ENCODE measurements at regions not wholly inside any gene's neighbourhood (a gene's known extent, or its start where the extent isn't known, plus 50 kb on each side); places are given as distances from the start of the nearest gene placed in this dataset.
"Not testable (repeated sequence)": the region's sequence is repeated elsewhere in the genome, so short reads cannot be mapped to it uniquely, and the experiment has no call there.

GRCh38 chr3:73193943-73194342 lies 132.5 kb downstream of the EBLN2 start:
- not testable (repeated sequence) for H3K23ac ChIP-seq (ENCODE audit: low read length in 2 of 2); H2BK5ac ChIP-seq (ENCODE audit: low read depth, low read length, poor library complexity, severe bottlenecking); H3K4me2 ChIP-seq (ENCODE audit: low read length, poor library complexity, severe bottlenecking); H2AK5ac ChIP-seq (ENCODE audit: low read length, severe bottlenecking); H3K9ac ChIP-seq (ENCODE audit: low read length); H3K18ac ChIP-seq (ENCODE audit: low read depth in 1 of 2, low read length in 2 of 2); H3K4me1 ChIP-seq (ENCODE audit: control insufficient read depth, insufficient read depth, low read depth, low read length); H4K8ac ChIP-seq (ENCODE audit: low read length); H3K27ac ChIP-seq (ENCODE audit: low read length, poor library complexity, severe bottlenecking); H3K4me3 ChIP-seq (ENCODE audit: insufficient read depth in 1 of 2, low read depth in 1 of 2, low read length in 2 of 2); H2AFZ ChIP-seq (ENCODE audit: low read depth, low read length); H3K14ac ChIP-seq (ENCODE audit: low read length in 2 of 2); H3K4ac ChIP-seq (ENCODE audit: low read depth in 1 of 2, low read length in 2 of 2); H2BK120ac ChIP-seq (ENCODE audit: low read depth, low read length); H3K9me3 ChIP-seq (ENCODE audit: control insufficient read depth, low read length); H4K91ac ChIP-seq (ENCODE audit: low read length); DNase-seq; H2BK12ac ChIP-seq (ENCODE audit: low read length in 2 of 2); H3K36me3 ChIP-seq (ENCODE audit: control insufficient read depth in 1 of 2, insufficient read depth in 2 of 2, low read depth in 1 of 2, low read length in 2 of 2); H3K79me1 ChIP-seq (replicated peaks; ENCODE audit: low read length, poor library complexity, severe bottlenecking); H3K27me3 ChIP-seq (ENCODE audit: control insufficient read depth in 1 of 2, insufficient read depth in 1 of 2, low read length in 2 of 2); H2BK15ac ChIP-seq (ENCODE audit: low read depth, poor library complexity, severe bottlenecking)
- WGBS = 86% methylated on average over 2 of the region's 5 CpGs

- 96% methylated on average over 4 of the region's 5 CpGs for WGBS
- Histone ChIP-seq H3K36me3 (ENCODE audit: control insufficient read depth in 1 of 2, insufficient read depth in 2 of 2, low read depth in 1 of 2, low read length in 2 of 2) (no peaks in the 10 kb centered on the region), H2AFZ (ENCODE audit: low read depth, low read length) (no peak overlapping the region)
These were observed 135.7 kb downstream of the EBLN2 start for GRCh38 chr3:73197187-73197586.

GRCh38 chr3:73203101-73203500 lies 141.6 kb downstream of the EBLN2 start:
- Histone ChIP-seq H3K4ac (ENCODE audit: low read depth in 1 of 2, low read length in 2 of 2) (no peak overlapping the region), H3K9me3 (ENCODE audit: control insufficient read depth, low read length) (no peaks in the 10 kb centered on the region), H3K4me1 (ENCODE audit: control insufficient read depth, insufficient read depth, low read depth, low read length) (no peaks in the 10 kb centered on the region), H3K27ac (ENCODE audit: low read length, poor library complexity, severe bottlenecking) (no peak overlapping the region), H3K36me3 (ENCODE audit: control insufficient read depth in 1 of 2, insufficient read depth in 2 of 2, low read depth in 1 of 2, low read length in 2 of 2) (no peaks in the 10 kb centered on the region), H3K27me3 (ENCODE audit: control insufficient read depth in 1 of 2, insufficient read depth in 1 of 2, low read length in 2 of 2) (no peaks in the 10 kb centered on the region), H3K79me1 (replicated peaks; ENCODE audit: low read length, poor library complexity, severe bottlenecking) (no peaks in the 10 kb centered on the region), H3K23ac (ENCODE audit: low read length in 2 of 2) (no peak overlapping the region), H4K91ac (ENCODE audit: low read length) (no peak overlapping the region), H4K8ac (ENCODE audit: low read length) (no peak overlapping the region), H3K14ac (ENCODE audit: low read length in 2 of 2) (no peak overlapping the region), H3K18ac (ENCODE audit: low read depth in 1 of 2, low read length in 2 of 2) (no peak overlapping the region), H2BK12ac (ENCODE audit: low read length in 2 of 2) (no peak overlapping the region), H2BK5ac (ENCODE audit: low read depth, low read length, poor library complexity, severe bottlenecking) (no peak overlapping the region), H3K4me3 (ENCODE audit: insufficient read depth in 1 of 2, low read depth in 1 of 2, low read length in 2 of 2) (no peak overlapping the region), H2BK120ac (ENCODE audit: low read depth, low read length) (no peak overlapping the region), H2BK15ac (ENCODE audit: low read depth, poor library complexity, severe bottlenecking) (no peak overlapping the region), H3K9ac (ENCODE audit: low read length) (no peak overlapping the region), H3K4me2 (ENCODE audit: low read length, poor library complexity, severe bottlenecking) (no peak overlapping the region), H2AK5ac (ENCODE audit: low read length, severe bottlenecking) (no peak overlapping the region), H2AFZ (ENCODE audit: low read depth, low read length) (no peak overlapping the region)
- WGBS = 68% methylated on average over 2 of the region's 2 CpGs
- no peak for DNase-seq

More at GRCh38 chr3:73197187-73197586, 135.7 kb downstream of the EBLN2 start:
- H3K27ac ChIP-seq (ENCODE audit: low read length, poor library complexity, severe bottlenecking) = no peak overlapping the region
- H2BK15ac ChIP-seq (ENCODE audit: low read depth, poor library complexity, severe bottlenecking) = no peak overlapping the region
- H4K91ac ChIP-seq (ENCODE audit: low read length) = no peak overlapping the region
- no peak overlapping the region for H2BK5ac ChIP-seq (ENCODE audit: low read depth, low read length, poor library complexity, severe bottlenecking)
- H3K4ac ChIP-seq (ENCODE audit: low read depth in 1 of 2, low read length in 2 of 2) = no peak overlapping the region
- no peak overlapping the region for H3K23ac ChIP-seq (ENCODE audit: low read length in 2 of 2)
- H3K27me3 ChIP-seq (ENCODE audit: control insufficient read depth in 1 of 2, insufficient read depth in 1 of 2, low read length in 2 of 2) = no peaks in the 10 kb centered on the region
- no peaks in the 10 kb centered on the region for H3K4me1 ChIP-seq (ENCODE audit: control insufficient read depth, insufficient read depth, low read depth, low read length)
- no peak for DNase-seq
- no peaks in the 10 kb centered on the region for H3K79me1 ChIP-seq (replicated peaks; ENCODE audit: low read length, poor library complexity, severe bottlenecking)
- no peak overlapping the region for H3K14ac ChIP-seq (ENCODE audit: low read length in 2 of 2)
- no peak overlapping the region for H3K4me3 ChIP-seq (ENCODE audit: insufficient read depth in 1 of 2, low read depth in 1 of 2, low read length in 2 of 2)
- no peak overlapping the region for H3K18ac ChIP-seq (ENCODE audit: low read depth in 1 of 2, low read length in 2 of 2)
- H2BK12ac ChIP-seq (ENCODE audit: low read length in 2 of 2) = no peak overlapping the region
- no peak overlapping the region for H3K4me2 ChIP-seq (ENCODE audit: low read length, poor library complexity, severe bottlenecking)
- no peak overlapping the region for H4K8ac ChIP-seq (ENCODE audit: low read length)
- H3K9ac ChIP-seq (ENCODE audit: low read length) = no peak overlapping the region
- H2AK5ac ChIP-seq (ENCODE audit: low read length, severe bottlenecking) = no peak overlapping the region
- H2BK120ac ChIP-seq (ENCODE audit: low read depth, low read length) = no peak overlapping the region
- H3K9me3 ChIP-seq (ENCODE audit: control insufficient read depth, low read length) = no peaks in the 10 kb centered on the region

- Histone ChIP-seq H3K36me3 (ENCODE audit: control insufficient read depth in 1 of 2, insufficient read depth in 2 of 2, low read depth in 1 of 2, low read length in 2 of 2) (no peaks in the 10 kb centered on the region), H2BK120ac (ENCODE audit: low read depth, low read length) (no peak overlapping the region), H3K14ac (ENCODE audit: low read length in 2 of 2) (no peak overlapping the region), H3K9me3 (ENCODE audit: control insufficient read depth, low read length) (no peaks in the 10 kb centered on the region), H3K18ac (ENCODE audit: low read depth in 1 of 2, low read length in 2 of 2) (no peak overlapping the region), H2BK12ac (ENCODE audit: low read length in 2 of 2) (no peak overlapping the region), H2AFZ (ENCODE audit: low read depth, low read length) (no peak overlapping the region), H3K4me1 (ENCODE audit: control insufficient read depth, insufficient read depth, low read depth, low read length) (no peaks in the 10 kb centered on the region), H2AK5ac (ENCODE audit: low read length, severe bottlenecking) (no peak overlapping the region), H2BK5ac (ENCODE audit: low read depth, low read length, poor library complexity, severe bottlenecking) (no peak overlapping the region), H3K79me1 (replicated peaks; ENCODE audit: low read length, poor library complexity, severe bottlenecking) (no peaks in the 10 kb centered on the region), H4K8ac (ENCODE audit: low read length) (no peak overlapping the region), H3K4me2 (ENCODE audit: low read length, poor library complexity, severe bottlenecking) (no peak overlapping the region), H3K27me3 (ENCODE audit: control insufficient read depth in 1 of 2, insufficient read depth in 1 of 2, low read length in 2 of 2) (no peaks in the 10 kb centered on the region), H3K4ac (ENCODE audit: low read depth in 1 of 2, low read length in 2 of 2) (no peak overlapping the region), H4K91ac (ENCODE audit: low read length) (no peak overlapping the region), H3K27ac (ENCODE audit: low read length, poor library complexity, severe bottlenecking) (no peak overlapping the region), H3K23ac (ENCODE audit: low read length in 2 of 2) (no peak overlapping the region), H3K9ac (ENCODE audit: low read length) (no peak overlapping the region), H2BK15ac (ENCODE audit: low read depth, poor library complexity, severe bottlenecking) (no peak overlapping the region), H3K4me3 (ENCODE audit: insufficient read depth in 1 of 2, low read depth in 1 of 2, low read length in 2 of 2) (no peak overlapping the region)
- no peak for DNase-seq
- 73% methylated on average over 3 of the region's 3 CpGs for WGBS
These were observed 142.2 kb downstream of the EBLN2 start for GRCh38 chr3:73203633-73204032.
